Neural progenitor cell (in vitro differentiated cells): ENCODE measurements at regions not wholly inside any gene's neighbourhood (a gene's known extent, or its start where the extent isn't known, plus 50 kb on each side); places are given as distances from the start of the nearest gene placed in this dataset.

ENCODE experiments used
- EZH2 ChIP-seq: fragments of 200-600 bp; sonication (generic); IDR thresholded peaks from 2 replicates; pipeline ENCODE4 v1.6.1; 2017; ENCODE audit warnings: antibody characterized with exemption, mild to moderate bottlenecking, moderate library complexity
- EZH2phosphoT487 ChIP-seq: fragments of 200-600 bp; sonication (generic); IDR thresholded peaks from 2 replicates; pipeline ENCODE4 v1.6.1; 2017; ENCODE audit warnings: antibody characterized with exemption
- TF ChIP-seq, protein P1 (sequence below): fragments of 200-600 bp; sonication (generic); IDR thresholded peaks from 2 replicates; pipeline ENCODE4 v1.5.1; 2017; ENCODE audit warnings: antibody characterized with exemption, mild to moderate bottlenecking

GRCh38 chr9:108258640-108259039, 597.1 kb downstream of the ACTL7B start:
- TF ChIP-seq, protein P1, sequence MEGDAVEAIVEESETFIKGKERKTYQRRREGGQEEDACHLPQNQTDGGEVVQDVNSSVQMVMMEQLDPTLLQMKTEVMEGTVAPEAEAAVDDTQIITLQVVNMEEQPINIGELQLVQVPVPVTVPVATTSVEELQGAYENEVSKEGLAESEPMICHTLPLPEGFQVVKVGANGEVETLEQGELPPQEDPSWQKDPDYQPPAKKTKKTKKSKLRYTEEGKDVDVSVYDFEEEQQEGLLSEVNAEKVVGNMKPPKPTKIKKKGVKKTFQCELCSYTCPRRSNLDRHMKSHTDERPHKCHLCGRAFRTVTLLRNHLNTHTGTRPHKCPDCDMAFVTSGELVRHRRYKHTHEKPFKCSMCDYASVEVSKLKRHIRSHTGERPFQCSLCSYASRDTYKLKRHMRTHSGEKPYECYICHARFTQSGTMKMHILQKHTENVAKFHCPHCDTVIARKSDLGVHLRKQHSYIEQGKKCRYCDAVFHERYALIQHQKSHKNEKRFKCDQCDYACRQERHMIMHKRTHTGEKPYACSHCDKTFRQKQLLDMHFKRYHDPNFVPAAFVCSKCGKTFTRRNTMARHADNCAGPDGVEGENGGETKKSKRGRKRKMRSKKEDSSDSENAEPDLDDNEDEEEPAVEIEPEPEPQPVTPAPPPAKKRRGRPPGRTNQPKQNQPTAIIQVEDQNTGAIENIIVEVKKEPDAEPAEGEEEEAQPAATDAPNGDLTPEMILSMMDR, result no peak
- TF ChIP-seq EZH2 (no peak), EZH2phosphoT487 (no peak)
